Neural cell (in vitro differentiated cells): ENCODE measurements at regions not wholly inside any gene's neighbourhood (a gene's known extent, or its start where the extent isn't known, plus 50 kb on each side); places are given as distances from the start of the nearest gene placed in this dataset.

ENCODE experiments used
- CTCF ChIP-seq: fragments of 450-650 bp; IDR thresholded peaks from 2 replicates; pipeline ENCODE4 v1.5.1; 2014; ENCODE audit warnings: antibody characterized with exemption, mild to moderate bottlenecking, moderate library complexity; ENCODE audit not compliant: poor library complexity, severe bottlenecking
- EP300 ChIP-seq: fragments of 450-650 bp; conservative IDR thresholded peaks from 2 replicates; pipeline ENCODE4 v1.6.1; 2014; ENCODE audit warnings: antibody characterized with exemption, mild to moderate bottlenecking, moderate library complexity; ENCODE audit not compliant: poor library complexity, severe bottlenecking
- EZH2 ChIP-seq: fragments of 200-600, 300-800 bp; shearing (Covaris generic), sonication (generic); IDR thresholded peaks from 2 replicates; pipeline ENCODE4 v1.6.1; 2014; ENCODE audit warnings: antibody characterized with exemption, low read length, borderline replicate concordance, mild to moderate bottlenecking; ENCODE audit not compliant: insufficient read depth, poor library complexity, severe bottlenecking
- MXI1 ChIP-seq: fragments of 450-650 bp; conservative IDR thresholded peaks from 2 replicates; pipeline ENCODE4 v1.6.1; 2014; ENCODE audit warnings: antibody characterized with exemption, mild to moderate bottlenecking; ENCODE audit not compliant: poor library complexity, severe bottlenecking
- POLR2AphosphoS5 ChIP-seq: IDR thresholded peaks from 2 replicates; pipeline ENCODE4 v1.6.1; 2012
- RAD21 ChIP-seq: fragments of 450-650 bp; conservative IDR thresholded peaks from 2 replicates; pipeline ENCODE4 v1.6.1; 2014; ENCODE audit warnings: antibody characterized with exemption, mild to moderate bottlenecking, moderate library complexity
- REST ChIP-seq: IDR thresholded peaks from 2 replicates; pipeline ENCODE4 v1.6.1; 2012; ENCODE audit warnings: borderline replicate concordance
- SMC3 ChIP-seq: fragments of 450-650 bp; conservative IDR thresholded peaks from 2 replicates; pipeline ENCODE4 v1.6.1; 2014; ENCODE audit warnings: antibody characterized with exemption, mild to moderate bottlenecking, moderate library complexity; ENCODE audit not compliant: poor library complexity

GRCh38 chr4:65968831-65969558 is 298.7 kb upstream of the EPHA5 start:
- no peak for TF ChIP-seq CTCF
- no peak for TF ChIP-seq RAD21
- TF ChIP-seq REST: no peak
- no peak for TF ChIP-seq POLR2AphosphoS5
- no peak for TF ChIP-seq EP300
- no peak for TF ChIP-seq EZH2
- no peak for TF ChIP-seq MXI1
- no peak for TF ChIP-seq SMC3
